Fibroblast of the aortic adventitia (primary cell): ENCODE measurements at regions not wholly inside any gene's neighbourhood (a gene's known extent, or its start where the extent isn't known, plus 50 kb on each side); places are given as distances from the start of the nearest gene placed in this dataset.
"Not testable (repeated sequence)": the region's sequence is repeated elsewhere in the genome, so short reads cannot be mapped to it uniquely, and the experiment has no call there.

ENCODE experiments used
- DNase-seq: peaks from one replicate; pipeline ENCODE4 v3.0.0-alpha.2; 2010; ENCODE audit warnings: low read depth
- H3K4me3 ChIP-seq: 2 replicates; pipeline ENCODE4 v1.5.1; 2011; ENCODE audit warnings: low read depth, mild to moderate bottlenecking, control low read depth, low read length, moderate library complexity
- CTCF ChIP-seq: IDR thresholded peaks from 2 replicates; pipeline ENCODE4 v1.5.1; 2011; ENCODE audit warnings: mild to moderate bottlenecking, low read length, control low read depth, inconsistent platforms; ENCODE audit not compliant: insufficient read depth

GRCh38 chr2:67773851-67774250 is 289.0 kb downstream of the C1D start:
- no peak overlapping the region for H3K4me3 ChIP-seq
- DNase-seq, result no peak
- no peak for TF ChIP-seq CTCF

- no peak for DNase-seq
- no peak for TF ChIP-seq CTCF
- H3K4me3 ChIP-seq, result no peak overlapping the region
Observed at GRCh38 chr2:67776276-67776675, 286.5 kb downstream of the C1D start.

- DNase-seq, result no peak
- H3K4me3 ChIP-seq, result no peak overlapping the region
- TF ChIP-seq CTCF, result no peak
Observed at GRCh38 chr2:67777010-67777409, 285.8 kb downstream of the C1D start.

- DNase-seq, result no peak
- TF ChIP-seq CTCF, result no peak
- no peak overlapping the region for H3K4me3 ChIP-seq
Observed at GRCh38 chr2:67777836-67778429, 284.9 kb downstream of the C1D start.

- H3K4me3 ChIP-seq, DNase-seq: not testable (repeated sequence)
Observed at GRCh38 chr2:67780841-67781240, 282.0 kb downstream of the C1D start.

GRCh38 chr2:67782443-67782842 is 280.4 kb downstream of the C1D start:
- no peak for TF ChIP-seq CTCF
- no peak overlapping the region for H3K4me3 ChIP-seq
- DNase-seq, result peak; percentile 35

- peak; percentile 34 for DNase-seq
Observed at GRCh38 chr2:67783026-67783425, 279.8 kb downstream of the C1D start.

More at GRCh38 chr2:67783026-67783425, 279.8 kb downstream of the C1D start:
- H3K4me3 ChIP-seq, result no peak overlapping the region
- no peak for TF ChIP-seq CTCF
